Mesendoderm (in vitro differentiated cells): ENCODE measurements at regions not wholly inside any gene's neighbourhood (a gene's known extent, or its start where the extent isn't known, plus 50 kb on each side); places are given as distances from the start of the nearest gene placed in this dataset.

Source experiments
- DNase-seq: peaks from one replicate; pipeline ENCODE4 v3.0.0; 2013
- H2AK5ac ChIP-seq: 2 replicates; pipeline ENCODE4 v1.6.1; 2013; ENCODE audit warnings: low read length, inconsistent platforms
- H2BK120ac ChIP-seq: 2 replicates; pipeline ENCODE4 v1.6.1; 2013; ENCODE audit warnings: low read depth, mild to moderate bottlenecking, low read length, moderate library complexity, mixed read lengths
- H2BK15ac ChIP-seq: replicated peaks from 2 replicates; pipeline ENCODE4 v1.6.1; 2013; ENCODE audit warnings: low read depth, mild to moderate bottlenecking, moderate library complexity
- H2BK5ac ChIP-seq: 2 replicates; pipeline ENCODE4 v1.6.1; 2013; ENCODE audit warnings: low read length, inconsistent platforms
- H3K18ac ChIP-seq: 2 replicates; pipeline ENCODE4 v1.6.1; 2013; ENCODE audit warnings: mild to moderate bottlenecking, low read length, mixed read lengths
- H3K23ac ChIP-seq: one replicate; pipeline ENCODE4 v1.6.1; 2013; ENCODE audit warnings: low read length
- H3K27ac ChIP-seq: 2 replicates; pipeline ENCODE4 v1.5.1; 2013; ENCODE audit warnings: low read depth, mild to moderate bottlenecking, inconsistent platforms, low read length, moderate library complexity
- H3K27me3 ChIP-seq: 2 replicates; pipeline ENCODE4 v1.6.1; 2013; ENCODE audit warnings: low read length, control low read depth, mild to moderate bottlenecking, inconsistent platforms; ENCODE audit not compliant: insufficient read depth, poor library complexity
- H3K36me3 ChIP-seq: 2 replicates; pipeline ENCODE4 v1.6.1; 2013; ENCODE audit warnings: low read length, inconsistent platforms; ENCODE audit not compliant: control insufficient read depth, insufficient read depth
- H3K4ac ChIP-seq: one replicate; pipeline ENCODE4 v1.6.1; 2013; ENCODE audit warnings: low read depth, mild to moderate bottlenecking, low read length, moderate library complexity
- H3K4me1 ChIP-seq: 2 replicates; pipeline ENCODE4 v1.6.1; 2013; ENCODE audit warnings: low read depth, low read length, inconsistent platforms; ENCODE audit not compliant: control insufficient read depth
- H3K4me2 ChIP-seq: 2 replicates; pipeline ENCODE4 v1.6.1; 2013; ENCODE audit warnings: low read length
- H3K4me3 ChIP-seq: 2 replicates; pipeline ENCODE4 v1.5.1; 2013; ENCODE audit warnings: mild to moderate bottlenecking, low read length
- H3K56ac ChIP-seq: one replicate; pipeline ENCODE4 v1.6.1; 2013; ENCODE audit warnings: low read length
- H3K79me1 ChIP-seq: 2 replicates; pipeline ENCODE4 v1.6.1; 2013; ENCODE audit warnings: low read length, inconsistent platforms
- H3K79me2 ChIP-seq: 2 replicates; pipeline ENCODE4 v1.6.1; 2013; ENCODE audit warnings: mild to moderate bottlenecking, low read length; ENCODE audit not compliant: control insufficient read depth, insufficient read depth
- H3K9ac ChIP-seq: 2 replicates; pipeline ENCODE4 v1.6.1; 2013; ENCODE audit warnings: low read length, inconsistent platforms
- H4K5ac ChIP-seq: one replicate; pipeline ENCODE4 v1.6.1; 2013; ENCODE audit warnings: low read length
- H4K8ac ChIP-seq: one replicate; pipeline ENCODE4 v1.6.1; 2013; ENCODE audit warnings: low read depth, mild to moderate bottlenecking, control low read depth, low read length, moderate library complexity
- WGBS: extraction: QIAGEN DNeasy Blood & Tissue Kit; methylation state at CpG from one replicate; pipeline ENCODE4 v1.1.7; 2013; ENCODE audit warnings: low lambda C conversion rate, missing lambda C conversion rate; ENCODE audit not compliant: insufficient coverage; ENCODE audit errors: extremely low coverage; 5-methylcytosine and 5-hydroxymethylcytosine counted together

DNA sequence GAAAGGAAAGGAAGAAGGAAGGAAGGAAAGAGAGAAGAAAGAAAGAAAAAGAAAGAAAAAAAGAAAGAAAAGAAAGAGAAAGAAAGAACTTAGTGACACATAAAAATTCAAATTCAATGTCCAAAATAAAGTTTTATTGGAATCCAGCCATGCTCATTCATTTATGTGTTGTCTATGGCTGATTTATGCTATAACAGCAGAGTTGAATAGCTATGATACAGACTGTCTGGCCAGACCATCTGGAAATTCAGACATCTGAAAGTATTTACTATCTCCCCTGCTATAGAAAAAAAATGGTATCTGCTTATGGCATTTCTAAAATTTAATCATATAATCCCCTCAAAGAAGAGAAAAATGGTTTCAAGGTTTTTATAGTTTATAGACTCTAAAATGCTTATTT lies 79.4 kb upstream of the RRP15 start:
- Histone ChIP-seq H2AK5ac (no peak overlapping the region), H3K79me1 (no peaks in the 10 kb centered on the region), H4K5ac (no peak overlapping the region), H2BK15ac (no peak overlapping the region), H2BK120ac (no peak overlapping the region), H3K4me3 (no peak overlapping the region), H3K4ac (no peak overlapping the region), H4K8ac (no peak overlapping the region), H3K4me2 (no peak overlapping the region), H3K9ac (no peak overlapping the region), H3K36me3 (no peaks in the 10 kb centered on the region), H3K79me2 (no peaks in the 10 kb centered on the region), H2BK5ac (no peak overlapping the region), H3K4me1 (no peaks in the 10 kb centered on the region), H3K23ac (no peak overlapping the region), H3K27me3 (no peaks in the 10 kb centered on the region), H3K18ac (no peak overlapping the region), H3K27ac (no peak overlapping the region), H3K56ac (no peak overlapping the region)
- DNase-seq = no peak

DNA sequence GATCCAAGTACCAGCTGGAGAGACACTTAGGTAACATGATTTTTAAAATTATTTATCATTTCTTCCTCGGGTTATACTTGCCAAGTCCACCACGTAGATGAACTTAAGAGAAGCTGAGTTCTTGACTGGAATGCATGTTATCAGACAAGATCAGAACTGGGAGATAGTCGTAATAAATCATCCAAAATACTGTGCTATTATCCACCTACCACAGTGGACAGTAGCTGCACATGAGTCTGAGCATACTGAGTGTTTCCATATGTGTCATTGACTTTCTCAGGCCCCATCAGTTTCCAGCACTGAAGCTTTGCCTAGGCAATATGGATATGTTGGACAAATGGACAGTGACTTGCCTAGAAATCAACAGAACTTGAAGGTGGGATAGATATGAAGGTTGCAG lies 77.9 kb upstream of the RRP15 start:
- Histone ChIP-seq H3K23ac (no peak overlapping the region), H3K4me1 (no peaks in the 10 kb centered on the region), H4K8ac (no peak overlapping the region), H3K79me1 (no peaks in the 10 kb centered on the region), H3K4me3 (no peak overlapping the region), H2BK15ac (no peak overlapping the region), H2BK5ac (no peak overlapping the region), H3K4me2 (no peak overlapping the region), H3K9ac (no peak overlapping the region), H3K27me3 (no peaks in the 10 kb centered on the region), H4K5ac (no peak overlapping the region), H3K79me2 (no peaks in the 10 kb centered on the region), H3K56ac (no peak overlapping the region), H3K27ac (no peak overlapping the region), H2AK5ac (no peak overlapping the region), H3K36me3 (no peaks in the 10 kb centered on the region), H3K18ac (no peak overlapping the region), H2BK120ac (no peak overlapping the region), H3K4ac (no peak overlapping the region)
- no CpG with 5 or more reads among the region's 3 CpGs for WGBS
- DNase-seq = no peak

DNA sequence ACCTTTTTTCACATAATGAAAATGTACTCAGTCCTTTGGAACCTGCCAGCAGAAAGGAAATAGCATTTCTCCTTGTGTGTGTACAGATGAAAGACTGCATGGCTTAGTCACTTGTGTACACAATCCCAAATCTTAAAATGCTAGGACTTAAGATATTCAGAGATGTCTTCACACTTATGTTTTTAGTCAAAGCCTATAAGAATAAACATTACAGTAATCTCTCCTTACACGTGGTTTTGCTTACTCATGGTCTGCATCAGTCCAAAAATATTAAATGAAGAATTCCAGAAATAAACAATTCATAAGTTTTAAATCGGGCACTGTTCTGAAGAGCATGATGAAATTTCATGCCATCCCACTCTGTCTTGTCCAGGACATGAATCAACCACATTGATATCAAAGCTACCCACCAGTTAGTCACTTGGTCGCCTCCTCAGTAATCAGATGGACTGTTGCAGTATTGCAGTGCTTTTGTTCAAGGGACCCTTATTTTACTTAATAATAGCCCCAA lies 75.7 kb upstream of the RRP15 start:
- H3K79me2 ChIP-seq = no peaks in the 10 kb centered on the region
- no peak overlapping the region for H3K23ac ChIP-seq
- no peaks in the 10 kb centered on the region for H3K27me3 ChIP-seq
- no peak overlapping the region for H3K18ac ChIP-seq
- H3K79me1 ChIP-seq = no peaks in the 10 kb centered on the region
- H3K4me3 ChIP-seq = no peak overlapping the region
- no peak overlapping the region for H3K56ac ChIP-seq
- H3K36me3 ChIP-seq = no peaks in the 10 kb centered on the region
- no peak overlapping the region for H3K27ac ChIP-seq
- no peak for DNase-seq
- H3K4me2 ChIP-seq = no peak overlapping the region
- H4K5ac ChIP-seq = no peak overlapping the region
- no peak overlapping the region for H4K8ac ChIP-seq
- H2AK5ac ChIP-seq = no peak overlapping the region
- H2BK120ac ChIP-seq = no peak overlapping the region
- H3K4ac ChIP-seq = no peak overlapping the region
- no peak overlapping the region for H2BK15ac ChIP-seq
- no CpG with 5 or more reads among the region's 3 CpGs for WGBS
- H3K9ac ChIP-seq = no peak overlapping the region
- H2BK5ac ChIP-seq = no peak overlapping the region
- no peaks in the 10 kb centered on the region for H3K4me1 ChIP-seq

DNA sequence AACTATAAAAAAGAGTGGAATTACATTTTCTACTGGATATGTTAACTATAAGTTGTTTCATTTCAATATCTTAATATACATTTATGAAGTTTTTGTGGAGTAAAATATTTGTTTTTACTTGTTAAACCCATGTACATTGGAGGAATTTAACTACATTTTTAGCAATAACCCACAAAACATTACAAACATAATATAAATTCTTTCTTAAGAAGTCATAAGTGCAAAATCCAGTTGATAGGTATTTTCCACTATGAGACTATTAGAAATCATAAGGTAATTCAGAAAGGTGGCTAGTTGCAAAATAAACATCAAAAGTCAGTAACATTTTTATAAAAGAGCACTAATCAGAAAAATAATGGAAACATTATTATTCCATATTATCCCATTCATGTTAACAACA lies 73.9 kb upstream of the RRP15 start:
- Histone ChIP-seq H2AK5ac (no peak overlapping the region), H3K79me2 (no peaks in the 10 kb centered on the region), H3K9ac (no peak overlapping the region), H3K27me3 (no peaks in the 10 kb centered on the region), H3K4me2 (no peak overlapping the region), H2BK5ac (no peak overlapping the region), H4K8ac (no peak overlapping the region), H3K18ac (no peak overlapping the region), H2BK120ac (no peak overlapping the region), H3K4me3 (no peak overlapping the region), H3K23ac (no peak overlapping the region), H3K4ac (no peak overlapping the region), H3K4me1 (no peaks in the 10 kb centered on the region), H4K5ac (no peak overlapping the region), H3K36me3 (no peaks in the 10 kb centered on the region), H2BK15ac (no peak overlapping the region), H3K79me1 (no peaks in the 10 kb centered on the region), H3K56ac (no peak overlapping the region), H3K27ac (no peak overlapping the region)
- no peak for DNase-seq

DNA sequence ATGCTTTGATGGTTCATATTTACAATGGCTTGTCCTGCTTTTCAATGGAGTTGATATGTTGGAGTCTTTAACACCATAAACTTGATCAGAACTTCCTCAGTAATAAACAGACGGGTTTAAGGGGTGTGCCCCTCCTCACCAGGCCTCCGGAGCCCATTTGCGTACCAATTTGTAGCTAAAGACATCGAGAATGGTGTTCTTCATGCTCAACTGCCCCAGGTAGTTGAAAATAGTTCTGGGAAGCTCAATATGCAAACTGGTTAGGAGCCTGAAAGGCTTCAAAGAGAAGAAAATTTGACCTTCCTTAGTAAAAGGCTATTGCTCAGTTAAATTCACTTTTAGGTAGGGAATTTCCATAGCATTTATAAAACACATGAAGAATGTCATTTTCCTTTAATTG lies 68.1 kb upstream of the RRP15 start:
- Histone ChIP-seq H3K56ac (no peak overlapping the region), H3K4ac (no peak overlapping the region), H4K5ac (no peak overlapping the region), H2BK5ac (no peak overlapping the region), H3K4me1 (no peaks in the 10 kb centered on the region), H3K18ac (no peak overlapping the region), H3K23ac (no peak overlapping the region), H3K79me1 (no peaks in the 10 kb centered on the region), H4K8ac (no peak overlapping the region), H2AK5ac (no peak overlapping the region), H3K4me2 (no peak overlapping the region), H3K27me3 (no peaks in the 10 kb centered on the region), H3K36me3 (no peaks in the 10 kb centered on the region), H2BK15ac (no peak overlapping the region), H3K27ac (no peak overlapping the region), H2BK120ac (no peak overlapping the region), H3K79me2 (no peaks in the 10 kb centered on the region), H3K4me3 (no peak overlapping the region), H3K9ac (no peak overlapping the region)
- peak; percentile 1 for DNase-seq
- no CpG with 5 or more reads among the region's 4 CpGs for WGBS

DNA sequence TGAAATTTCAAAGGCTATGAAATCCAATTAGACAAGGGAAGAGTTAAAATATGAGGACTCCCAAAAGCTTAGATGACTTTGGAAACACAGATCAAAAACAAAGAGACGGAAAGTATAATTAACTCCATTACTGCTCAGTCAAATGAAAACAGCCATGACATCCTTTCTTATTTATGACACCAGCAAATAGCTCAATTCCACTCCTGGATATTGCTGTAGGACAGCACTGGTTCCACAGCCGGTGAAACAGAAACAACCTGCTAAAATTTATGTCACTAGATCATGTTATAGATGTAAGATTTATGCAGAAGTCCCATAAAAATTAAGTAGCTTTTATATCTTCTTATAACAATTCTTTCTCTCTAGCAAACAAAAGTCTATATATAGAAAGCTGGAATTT lies 65.6 kb upstream of the RRP15 start:
- Histone ChIP-seq H3K4ac (no peak overlapping the region), H2BK120ac (no peak overlapping the region), H4K5ac (no peak overlapping the region), H3K18ac (no peak overlapping the region), H3K56ac (no peak overlapping the region), H3K79me1 (no peaks in the 10 kb centered on the region), H3K27ac (no peak overlapping the region), H3K4me1 (no peaks in the 10 kb centered on the region), H3K4me3 (no peak overlapping the region), H2BK5ac (no peak overlapping the region), H3K27me3 (no peaks in the 10 kb centered on the region), H3K36me3 (no peaks in the 10 kb centered on the region), H4K8ac (no peak overlapping the region), H2AK5ac (no peak overlapping the region), H3K23ac (no peak overlapping the region), H2BK15ac (no peak overlapping the region), H3K79me2 (no peaks in the 10 kb centered on the region), H3K9ac (no peak overlapping the region), H3K4me2 (no peak overlapping the region)
- no peak for DNase-seq
- no CpG with 5 or more reads among the region's 2 CpGs for WGBS
